Suprapubic skin (tissue), 4 donors: ENCODE measurements at regions not wholly inside any gene's neighbourhood (a gene's known extent, or its start where the extent isn't known, plus 50 kb on each side); places are given as distances from the start of the nearest gene placed in this dataset.

Experiments used
- DNase-seq, 2 donors: peaks; one replicate each; pipeline ENCODE4 v3.0.0-alpha.2; 2019; ENCODE audit warnings: low spot score in 2 of 2
- H3K27ac ChIP-seq: fragments of 200-600 bp; sonication (generic); one replicate; pipeline ENCODE4 v1.5.1; 2019
- H3K27me3 ChIP-seq: fragments of 200-600 bp; sonication (generic); one replicate; pipeline ENCODE4 v1.5.1; 2019
- H3K36me3 ChIP-seq: fragments of 200-600 bp; sonication (generic); one replicate; pipeline ENCODE4 v1.5.1; 2019
- H3K4me1 ChIP-seq: fragments of 200-600 bp; sonication (generic); one replicate; pipeline ENCODE4 v1.5.1; 2019
- H3K4me3 ChIP-seq: fragments of 200-600 bp; sonication (generic); one replicate; pipeline ENCODE4 v1.5.1; 2019; ENCODE audit warnings: mild to moderate bottlenecking
- H3K9me3 ChIP-seq: fragments of 200-600 bp; sonication (generic); one replicate; pipeline ENCODE4 v1.5.1; 2019
- CTCF ChIP-seq, 2 donors: fragments of 200-600 bp in 1 of 2; fragments of 450-650 bp in 1 of 2; sonication (generic) in 1 of 2; IDR thresholded peaks; one replicate each; pipeline ENCODE4 v1.5.1; 2016 to 2019; ENCODE audit warnings: antibody characterized with exemption in 2 of 2, mild to moderate bottlenecking in 1 of 2, moderate library complexity in 1 of 2
- EP300 ChIP-seq: sonication (generic); formaldehyde crosslinking; IDR thresholded peaks from one replicate; pipeline ENCODE4 v1.6.1; 2017; ENCODE audit warnings: antibody characterized with exemption
- POLR2A ChIP-seq, 2 donors: fragments of 450-650 bp; IDR thresholded peaks; one replicate each; pipeline ENCODE4 v1.6.1; 2017; ENCODE audit warnings: antibody characterized with exemption in 2 of 2, mild to moderate bottlenecking in 2 of 2, moderate library complexity in 2 of 2
- POLR2AphosphoS5 ChIP-seq, 3 donors: sonication (generic); formaldehyde crosslinking; IDR thresholded peaks; one replicate each; pipeline ENCODE4 v1.6.1; 2017; ENCODE audit warnings: antibody characterized with exemption in 3 of 3
- WGBS: methylation state at CpG from one replicate; pipeline ENCODE4 v1.1.5; 2018; 5-methylcytosine and 5-hydroxymethylcytosine counted together

DNA sequence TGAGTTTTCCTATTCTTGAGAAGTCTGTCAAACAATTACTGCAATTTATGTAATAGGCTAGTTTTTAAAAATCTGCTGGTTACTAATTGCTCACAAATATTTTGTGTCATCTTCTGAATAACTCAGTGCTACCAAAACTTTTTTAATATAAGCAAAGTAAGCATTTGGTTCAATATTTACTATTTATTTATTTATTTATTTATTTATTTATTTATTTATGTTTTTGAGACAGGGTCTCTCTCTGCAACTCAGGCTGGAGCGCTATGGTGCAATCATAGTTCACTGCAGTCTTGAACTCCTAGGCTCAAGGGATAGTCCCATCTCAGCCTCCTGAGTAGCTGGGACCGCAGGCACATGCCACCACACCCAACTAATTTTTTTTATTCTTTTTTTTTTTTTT is 60.4 kb upstream of the CDH20 start:
- no peaks in the 10 kb centered on the region for H3K9me3 ChIP-seq
- TF ChIP-seq EP300 = no peak
- TF ChIP-seq POLR2AphosphoS5 (IDR thresholded peaks at IDR 0.05) = no peak
- TF ChIP-seq POLR2A (IDR thresholded peaks at IDR 0.05) = no peak
- TF ChIP-seq CTCF (IDR thresholded peaks at IDR 0.05) = no peak
- no peak overlapping the region for H3K27ac ChIP-seq
- DNase-seq = no peak
- WGBS = 95% methylated on average over 2 of the region's 2 CpGs
- no peaks in the 10 kb centered on the region for H3K36me3 ChIP-seq
- H3K4me3 ChIP-seq = no peak overlapping the region
- H3K27me3 ChIP-seq = no peaks in the 10 kb centered on the region
- H3K4me1 ChIP-seq = no peaks in the 10 kb centered on the region

DNA sequence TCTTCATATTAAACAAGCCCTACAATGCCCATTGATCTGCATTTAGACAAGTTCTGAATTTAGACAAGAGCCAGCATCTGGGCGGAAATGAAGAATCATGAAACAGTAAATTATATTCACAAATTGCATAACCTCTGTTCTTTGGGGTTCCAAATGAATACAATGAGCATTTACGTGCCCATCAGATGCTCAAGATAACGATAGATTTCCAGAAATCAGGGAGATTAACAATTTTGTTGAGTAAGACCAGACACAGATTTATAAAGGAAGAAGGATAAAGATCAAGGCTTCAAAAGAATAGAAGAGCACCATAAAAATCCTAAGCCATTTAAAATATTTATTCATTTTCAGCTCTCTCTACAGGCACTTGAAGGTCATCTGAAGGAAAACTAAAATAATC is 59.7 kb upstream of the CDH20 start:
- no peak for DNase-seq
- Histone ChIP-seq H3K36me3 (no peaks in the 10 kb centered on the region), H3K4me1 (no peaks in the 10 kb centered on the region), H3K27me3 (no peaks in the 10 kb centered on the region), H3K27ac (no peak overlapping the region), H3K9me3 (no peaks in the 10 kb centered on the region), H3K4me3 (no peak overlapping the region)
- 82% methylated on average over 3 of the region's 3 CpGs for WGBS
- TF ChIP-seq POLR2A (IDR thresholded peaks at IDR 0.05) (no peak), CTCF (IDR thresholded peaks at IDR 0.05) (no peak), POLR2AphosphoS5 (IDR thresholded peaks at IDR 0.05) (no peak)

GRCh38 chr18:61274416-61274960 is 58.7 kb upstream of the CDH20 start:
- H3K27ac ChIP-seq = no peak overlapping the region
- H3K4me1 ChIP-seq = no peaks in the 10 kb centered on the region
- no peak overlapping the region for H3K4me3 ChIP-seq
- no peak for DNase-seq
- no peaks in the 10 kb centered on the region for H3K36me3 ChIP-seq
- TF ChIP-seq POLR2AphosphoS5 (IDR thresholded peaks at IDR 0.05) = no peak
- no peak for TF ChIP-seq POLR2A (IDR thresholded peaks at IDR 0.05)
- no peak for TF ChIP-seq EP300
- no peak for TF ChIP-seq CTCF (IDR thresholded peaks at IDR 0.05)
- H3K27me3 ChIP-seq = no peaks in the 10 kb centered on the region
- no peaks in the 10 kb centered on the region for H3K9me3 ChIP-seq

GRCh38 chr18:61277808-61278207 is 55.4 kb upstream of the CDH20 start:
- DNase-seq = no peak
- Histone ChIP-seq H3K36me3 (no peaks in the 10 kb centered on the region), H3K27me3 (no peaks in the 10 kb centered on the region), H3K4me3 (no peak overlapping the region), H3K9me3 (peaks cover 13% of the 10 kb centered on the region), H3K27ac (no peak overlapping the region), H3K4me1 (no peaks in the 10 kb centered on the region)
- TF ChIP-seq EP300 = no peak
- TF ChIP-seq CTCF (IDR thresholded peaks at IDR 0.05) = no peak
- no peak for TF ChIP-seq POLR2A (IDR thresholded peaks at IDR 0.05)
- no peak for TF ChIP-seq POLR2AphosphoS5 (IDR thresholded peaks at IDR 0.05)

DNA sequence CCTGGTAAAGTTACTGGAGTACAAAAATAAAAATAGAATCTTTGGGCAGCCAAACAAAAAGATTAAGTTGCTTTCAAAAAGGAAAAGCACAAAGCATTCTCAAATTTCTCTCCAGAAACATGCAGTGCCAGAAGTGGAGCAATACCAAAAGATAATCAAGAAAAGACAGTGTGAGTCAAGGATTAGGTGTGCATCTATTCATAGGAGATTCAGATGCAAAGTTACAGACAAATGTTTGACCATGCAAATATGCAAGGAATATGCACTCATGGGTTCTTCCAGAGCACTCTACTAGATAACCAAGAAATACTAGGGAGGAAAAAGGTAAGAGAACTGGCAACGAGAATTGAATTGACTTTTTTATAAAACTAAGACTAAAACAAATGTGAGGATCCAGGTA is 51.8 kb upstream of the CDH20 start:
- H3K4me1 ChIP-seq = no peaks in the 10 kb centered on the region
- no peak overlapping the region for H3K4me3 ChIP-seq
- TF ChIP-seq CTCF (IDR thresholded peaks at IDR 0.05) (no peak), POLR2AphosphoS5 (IDR thresholded peaks at IDR 0.05) (no peak), EP300 (no peak), POLR2A (IDR thresholded peaks at IDR 0.05) (no peak)
- H3K36me3 ChIP-seq = no peaks in the 10 kb centered on the region
- H3K27me3 ChIP-seq = no peaks in the 10 kb centered on the region
- H3K9me3 ChIP-seq = peaks cover 13% of the 10 kb centered on the region
- no peak for DNase-seq
- 86% methylated on average over 1 of the region's 1 CpG for WGBS
- no peak overlapping the region for H3K27ac ChIP-seq
